ENCODE measurements at regions not wholly inside any gene's neighbourhood (a gene's known extent, or its start where the extent isn't known, plus 50 kb on each side); places are given as distances from the start of the nearest gene placed in this dataset.

- TF ChIP-seq POLR2AphosphoS5 (IDR thresholded peaks at IDR 0.05; ENCODE audit: low read depth, low read length) (no peak), REST (IDR thresholded peaks at IDR 0.05; ENCODE audit: insufficient read depth in 1 of 2, low read depth in 2 of 2, low read length in 2 of 2) (no peak), TAF1 (IDR thresholded peaks at IDR 0.05; ENCODE audit: borderline replicate concordance, insufficient read depth, low read length) (no peak)
Measured at GRCh38 chr11:91850533-91851275, 373.9 kb upstream of the FAT3 start.
